Erythroblast (primary cell): ENCODE measurements at regions not wholly inside any gene's neighbourhood (a gene's known extent, or its start where the extent isn't known, plus 50 kb on each side); places are given as distances from the start of the nearest gene placed in this dataset.

Experiments used
- GATA1 ChIP-seq: IDR thresholded peaks from 2 replicates; pipeline ENCODE4 v1.6.1; 2011; ENCODE audit warnings: low read depth, mild to moderate bottlenecking, control low read depth, low read length, moderate library complexity
- POLR2A ChIP-seq: IDR thresholded peaks from 2 replicates; pipeline ENCODE4 v1.6.1; 2011; ENCODE audit warnings: mild to moderate bottlenecking, low read length

DNA sequence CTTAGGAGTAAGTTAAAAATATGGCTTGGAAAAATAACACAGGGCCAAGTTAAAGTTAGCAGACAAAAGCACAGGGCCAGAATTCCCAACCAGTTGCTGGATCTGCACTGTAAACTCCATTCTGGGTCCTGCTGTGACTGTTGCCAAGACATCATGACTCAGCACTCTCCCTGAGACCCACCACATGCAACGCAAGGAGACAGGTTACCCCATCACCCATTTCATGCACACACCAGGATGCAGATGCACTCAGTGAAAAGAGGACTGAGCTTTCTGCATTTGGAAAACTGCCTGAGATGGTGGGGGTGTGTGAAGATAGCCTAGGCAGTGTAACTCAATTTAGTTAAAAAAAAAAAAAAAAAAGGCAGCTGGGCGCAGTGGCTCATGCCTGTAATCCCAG lies 97.6 kb upstream of the ZNF438 start:
- no peak for TF ChIP-seq POLR2A
- no peak for TF ChIP-seq GATA1
